NT2/D1 (cell line): ENCODE measurements at regions not wholly inside any gene's neighbourhood (a gene's known extent, or its start where the extent isn't known, plus 50 kb on each side); places are given as distances from the start of the nearest gene placed in this dataset.

Source experiments
- SUZ12 ChIP-seq: IDR thresholded peaks from 2 replicates; pipeline ENCODE4 v1.6.1; 2011; ENCODE audit not compliant: insufficient read length, insufficient read depth; ENCODE audit errors: extremely low read depth
- ZNF274 ChIP-seq: IDR thresholded peaks from 2 replicates; pipeline ENCODE4 v1.6.1; 2011; ENCODE audit warnings: mild to moderate bottlenecking, low read depth, low read length

GRCh38 chr5:142412581-142412980, 87.8 kb upstream of the SPRY4 start:
- TF ChIP-seq SUZ12 = no peak
- no peak for TF ChIP-seq ZNF274
